Gastrocnemius medialis (tissue), 4 donors: ENCODE measurements at regions not wholly inside any gene's neighbourhood (a gene's known extent, or its start where the extent isn't known, plus 50 kb on each side); places are given as distances from the start of the nearest gene placed in this dataset.

ENCODE experiments used
- ATAC-seq, 2 donors: fragments of 150-250 bp; one replicate each; pipeline ENCODE4 v1.9.1; 2016
- DNase-seq, 2 donors: peaks; one replicate each; pipeline ENCODE4 v3.0.0-alpha.2; 2019
- H3K27ac ChIP-seq, 4 donors: fragments of 200-600 bp; sonication (generic); 1 replicate in 1 of 4; 2 replicates in 3 of 4; pipeline ENCODE4 v1.5.1; 2016 to 2018; ENCODE audit warnings: mild to moderate bottlenecking in 2 of 4, moderate library complexity in 1 of 4
- H3K27me3 ChIP-seq, 3 donors: fragments of 200-600 bp; sonication (generic) in 2 of 3; 1 replicate in 1 of 3; 2 replicates in 2 of 3; pipeline versions ENCODE4 v1.5.1 to v1.6.0; 2016 to 2019; ENCODE audit warnings: mild to moderate bottlenecking in 1 of 3, moderate library complexity in 1 of 3
- H3K36me3 ChIP-seq, 2 donors: fragments of 200-600 bp; sonication (generic) in 1 of 2; one replicate each; pipeline ENCODE4 v1.5.1; 2017 to 2018
- H3K4me1 ChIP-seq, 2 donors: fragments of 200-600 bp; sonication (generic) in 1 of 2; one replicate each; pipeline ENCODE4 v1.5.1; 2016 to 2017; ENCODE audit warnings: mild to moderate bottlenecking in 2 of 2
- H3K4me3 ChIP-seq, 4 donors: fragments of 200-600 bp; sonication (generic) in 3 of 4; 1 replicate in 1 of 4; 2 replicates in 3 of 4; pipeline ENCODE4 v1.5.1; 2016 to 2019; ENCODE audit warnings: mild to moderate bottlenecking in 2 of 4
- H3K9me3 ChIP-seq, 3 donors: fragments of 200-600 bp; sonication (generic) in 2 of 3; 1 replicate in 1 of 3; 2 replicates in 2 of 3; pipeline ENCODE4 v1.5.1; 2016 to 2019
- POLR2A ChIP-seq, 2 donors: fragments of 450-650 bp; IDR thresholded peaks; one replicate each; pipeline ENCODE4 v1.6.1; 2017; ENCODE audit warnings: antibody characterized with exemption in 2 of 2, mild to moderate bottlenecking in 2 of 2, moderate library complexity in 2 of 2
- in situ Hi-C, 4 donors: fragments of 200-750 bp; cut with MboI; loops; one replicate each; pipeline versions ENCODE4 v1.15.0 to v1.8.0; 2017; ENCODE audit warnings: low sequenced_read_pairs in 4 of 4
- intact Hi-C: fragments of 100-400 bp; cut with DNase I; formaldehyde crosslinking; loops from one replicate; pipeline ENCODE4 v1.15.1; 2023; ENCODE audit warnings: low total_unique reads
- TF ChIP-seq, protein P1 (sequence below), 5 experiments: fragments of 450-650 bp in 3 of 5; fragments of 200-600 bp in 2 of 5; sonication (generic) in 2 of 5; IDR thresholded peaks in 4 of 5; conservative IDR thresholded peaks in 1 of 5; 1 replicate in 4 of 5; 2 replicates in 1 of 5; pipeline ENCODE4 v1.5.1; 2016 to 2019; ENCODE audit warnings: antibody characterized with exemption in 5 of 5, mild to moderate bottlenecking in 3 of 5, moderate library complexity in 3 of 5

DNA sequence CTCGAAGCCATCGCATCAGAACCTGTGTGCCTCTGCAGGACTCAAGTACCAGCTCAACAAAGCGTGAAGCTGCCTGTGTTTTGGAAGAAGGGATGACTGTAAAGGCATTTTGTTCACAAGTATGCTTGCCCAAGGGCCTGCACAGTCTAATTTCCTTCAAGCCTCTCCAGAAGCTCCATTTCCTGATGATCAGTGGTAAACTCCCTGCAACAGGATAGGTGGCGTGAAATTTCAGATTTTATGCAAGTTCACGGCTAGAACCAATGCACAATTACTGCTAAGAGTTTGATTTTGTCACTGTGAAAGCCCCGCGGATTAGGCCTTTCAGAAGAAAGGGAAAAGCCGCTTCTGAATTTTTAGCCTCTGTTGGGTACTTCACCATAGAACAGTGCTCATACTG lies 89.2 kb upstream of the TAPT1 start:
- Histone ChIP-seq H3K27me3 (no peaks in the 10 kb centered on the region), H3K4me3 (no peak overlapping the region), H3K36me3 (no peaks in the 10 kb centered on the region), H3K27ac (no peak overlapping the region), H3K4me1 (no peaks in the 10 kb centered on the region), H3K9me3 (no peaks in the 10 kb centered on the region)
- no peak for DNase-seq
- intact Hi-C loops: no loop called here
- no peak for ATAC-seq
- in situ Hi-C loops: no loop called here
- TF ChIP-seq, protein P1, sequence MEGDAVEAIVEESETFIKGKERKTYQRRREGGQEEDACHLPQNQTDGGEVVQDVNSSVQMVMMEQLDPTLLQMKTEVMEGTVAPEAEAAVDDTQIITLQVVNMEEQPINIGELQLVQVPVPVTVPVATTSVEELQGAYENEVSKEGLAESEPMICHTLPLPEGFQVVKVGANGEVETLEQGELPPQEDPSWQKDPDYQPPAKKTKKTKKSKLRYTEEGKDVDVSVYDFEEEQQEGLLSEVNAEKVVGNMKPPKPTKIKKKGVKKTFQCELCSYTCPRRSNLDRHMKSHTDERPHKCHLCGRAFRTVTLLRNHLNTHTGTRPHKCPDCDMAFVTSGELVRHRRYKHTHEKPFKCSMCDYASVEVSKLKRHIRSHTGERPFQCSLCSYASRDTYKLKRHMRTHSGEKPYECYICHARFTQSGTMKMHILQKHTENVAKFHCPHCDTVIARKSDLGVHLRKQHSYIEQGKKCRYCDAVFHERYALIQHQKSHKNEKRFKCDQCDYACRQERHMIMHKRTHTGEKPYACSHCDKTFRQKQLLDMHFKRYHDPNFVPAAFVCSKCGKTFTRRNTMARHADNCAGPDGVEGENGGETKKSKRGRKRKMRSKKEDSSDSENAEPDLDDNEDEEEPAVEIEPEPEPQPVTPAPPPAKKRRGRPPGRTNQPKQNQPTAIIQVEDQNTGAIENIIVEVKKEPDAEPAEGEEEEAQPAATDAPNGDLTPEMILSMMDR (IDR thresholded peaks at IDR 0.05 in 4 of 5, conservative IDR thresholded peaks at IDR 0.05 in 1 of 5): no peak
- TF ChIP-seq POLR2A (IDR thresholded peaks at IDR 0.05): no peak

DNA sequence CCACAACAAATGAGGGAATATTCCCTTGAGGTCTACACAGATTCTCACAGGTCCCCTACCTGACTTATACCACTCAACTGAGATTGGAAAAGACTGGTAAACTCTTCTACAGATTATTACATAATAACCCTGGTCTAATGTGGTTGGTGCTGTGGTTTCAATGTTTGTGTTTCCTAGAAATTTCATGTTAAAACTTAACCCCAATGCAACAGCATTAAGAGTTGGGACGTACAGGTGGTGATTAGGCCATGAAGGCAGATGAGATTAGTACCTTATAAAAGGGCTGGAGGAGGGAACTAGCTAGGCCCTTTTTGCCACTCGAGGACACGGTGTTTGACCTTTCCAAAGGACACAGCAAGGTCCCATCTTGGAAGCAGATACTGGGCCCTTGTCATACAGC lies 84.3 kb upstream of the TAPT1 start:
- H3K36me3 ChIP-seq: no peaks in the 10 kb centered on the region
- H3K9me3 ChIP-seq: no peaks in the 10 kb centered on the region
- no peak overlapping the region for H3K27ac ChIP-seq
- no peak for TF ChIP-seq POLR2A (IDR thresholded peaks at IDR 0.05)
- TF ChIP-seq, protein P1 (IDR thresholded peaks at IDR 0.05 in 4 of 5, conservative IDR thresholded peaks at IDR 0.05 in 1 of 5): no peak
- intact Hi-C loops (no loop called here), in situ Hi-C loops (no loop called here)
- ATAC-seq (no peak), DNase-seq (no peak)
- no peaks in the 10 kb centered on the region for H3K27me3 ChIP-seq
- H3K4me1 ChIP-seq: no peaks in the 10 kb centered on the region
- no peak overlapping the region for H3K4me3 ChIP-seq

DNA sequence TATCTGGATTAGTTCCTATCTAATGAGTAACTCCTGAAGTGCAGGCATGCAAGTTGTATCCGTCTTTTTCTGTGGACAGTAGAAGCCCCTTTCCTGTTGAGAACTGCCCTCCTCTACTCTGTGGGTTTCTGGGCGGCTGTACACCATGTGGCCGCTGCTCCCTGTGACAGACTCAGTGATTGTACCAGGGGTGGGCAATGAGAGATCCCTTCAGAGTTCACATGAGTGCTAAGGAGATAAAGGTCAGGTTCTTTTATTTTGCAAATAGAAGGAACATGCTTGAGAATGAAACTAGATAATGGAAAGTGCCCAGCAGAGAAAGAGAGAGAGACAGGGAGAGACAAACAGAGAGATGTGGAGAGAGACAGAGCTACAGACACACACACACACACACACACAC lies 76.4 kb upstream of the TAPT1 start:
- TF ChIP-seq, protein P1 (IDR thresholded peaks at IDR 0.05 in 4 of 5, conservative IDR thresholded peaks at IDR 0.05 in 1 of 5): no peak
- TF ChIP-seq POLR2A (IDR thresholded peaks at IDR 0.05): no peak
- no peaks in the 10 kb centered on the region for H3K9me3 ChIP-seq
- H3K27me3 ChIP-seq: no peaks in the 10 kb centered on the region
- H3K4me3 ChIP-seq: no peak overlapping the region
- no peak for ATAC-seq
- DNase-seq: no peak
- no peaks in the 10 kb centered on the region for H3K4me1 ChIP-seq
- H3K36me3 ChIP-seq: no peaks in the 10 kb centered on the region
- in situ Hi-C loops (no loop called here), intact Hi-C loops (no loop called here)
- no peak overlapping the region for H3K27ac ChIP-seq

DNA sequence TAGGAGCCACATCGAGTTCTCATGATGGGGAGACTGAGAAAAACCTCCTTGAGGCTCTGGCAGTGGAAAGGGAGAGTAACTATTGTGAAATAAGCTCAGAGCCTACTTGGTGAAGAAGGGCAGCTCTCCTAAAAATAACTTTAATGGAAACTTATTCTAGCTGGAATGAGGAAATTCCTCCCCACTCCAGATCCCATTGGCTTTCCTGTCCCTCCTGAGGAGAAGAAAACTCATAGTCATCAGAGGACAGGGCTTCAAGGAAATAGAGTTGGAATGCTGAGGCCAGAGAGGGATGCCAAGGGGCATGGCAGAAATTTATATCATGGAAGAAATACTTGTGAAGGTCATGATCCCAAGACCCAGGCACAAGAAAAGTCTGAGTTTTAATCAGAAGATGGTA lies 70.7 kb upstream of the TAPT1 start:
- no peaks in the 10 kb centered on the region for H3K4me1 ChIP-seq
- H3K27ac ChIP-seq: no peak overlapping the region
- no peaks in the 10 kb centered on the region for H3K9me3 ChIP-seq
- DNase-seq: no peak
- H3K27me3 ChIP-seq: no peaks in the 10 kb centered on the region
- ATAC-seq: no peak
- TF ChIP-seq POLR2A (IDR thresholded peaks at IDR 0.05): no peak
- TF ChIP-seq, protein P1 (IDR thresholded peaks at IDR 0.05 in 4 of 5, conservative IDR thresholded peaks at IDR 0.05 in 1 of 5): no peak
- H3K4me3 ChIP-seq: no peak overlapping the region
- no peaks in the 10 kb centered on the region for H3K36me3 ChIP-seq
- intact Hi-C loops: no loop called here
- in situ Hi-C loops: loop anchor here (10.0 to 25.0 kb wide), 4 partner anchors 148 to 1165 kb away; no protein-coding TSS in a partner anchor

DNA sequence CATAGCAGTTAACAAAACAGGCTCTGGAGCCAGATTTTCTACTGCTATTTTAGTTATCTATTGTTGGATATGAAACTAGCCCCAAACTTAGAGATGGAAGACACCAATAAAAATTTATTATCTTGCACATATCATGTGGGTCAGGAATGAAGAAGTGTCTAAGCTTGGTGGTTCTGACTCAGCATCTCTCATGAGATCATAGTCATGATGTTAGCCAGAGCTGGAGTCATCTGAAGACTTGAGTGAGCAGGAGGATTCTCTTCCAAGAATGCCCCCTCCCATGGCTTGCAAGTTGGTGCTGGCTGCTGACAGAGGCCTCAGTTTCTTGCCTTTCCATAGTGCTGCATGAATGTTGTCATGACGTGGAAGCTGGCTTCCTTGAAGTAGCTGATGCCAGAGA lies 68.2 kb upstream of the TAPT1 start:
- H3K9me3 ChIP-seq: no peaks in the 10 kb centered on the region
- H3K27me3 ChIP-seq: no peaks in the 10 kb centered on the region
- ATAC-seq (no peak), DNase-seq (no peak)
- no peak overlapping the region for H3K27ac ChIP-seq
- TF ChIP-seq POLR2A (IDR thresholded peaks at IDR 0.05): no peak
- TF ChIP-seq, protein P1 (IDR thresholded peaks at IDR 0.05 in 4 of 5, conservative IDR thresholded peaks at IDR 0.05 in 1 of 5): no peak
- in situ Hi-C loops (loop anchor here (5.0 to 25.0 kb wide), 5 partner anchors 150 to 1168 kb away; no protein-coding TSS in a partner anchor), intact Hi-C loops (loop anchor here (5.0 kb wide), 1 partner anchor 148 kb away; no protein-coding TSS in a partner anchor)
- no peaks in the 10 kb centered on the region for H3K36me3 ChIP-seq
- no peaks in the 10 kb centered on the region for H3K4me1 ChIP-seq
- H3K4me3 ChIP-seq: no peak overlapping the region
